ENCODE measurements at regions not wholly inside any gene's neighbourhood (a gene's known extent, or its start where the extent isn't known, plus 50 kb on each side); places are given as distances from the start of the nearest gene placed in this dataset.
A peak's percentile ranks its signal among the peaks of the same experiment; 100 is the strongest.
"Not testable (repeated sequence)": the region's sequence is repeated elsewhere in the genome, so short reads cannot be mapped to it uniquely, and the experiment has no call there.

DNA sequence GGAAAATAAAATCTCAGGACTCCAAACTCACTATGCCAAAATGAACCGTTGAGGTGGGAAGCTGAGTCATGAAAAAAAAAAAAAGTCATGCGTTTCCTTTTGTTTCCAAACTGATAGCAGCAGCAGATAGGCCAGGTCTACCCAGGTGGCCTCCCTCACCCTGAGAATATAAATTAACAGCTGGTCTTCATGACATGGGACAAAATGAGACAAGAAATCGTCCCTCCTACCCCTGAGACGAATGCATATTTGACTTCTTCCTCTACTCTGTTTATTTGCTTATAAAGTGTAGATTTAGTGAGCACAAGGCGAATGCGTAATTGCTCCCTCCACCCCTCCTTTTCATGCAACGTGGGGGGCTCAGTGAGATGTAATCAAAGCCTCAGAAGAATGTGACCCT, 204.3 kb downstream of the TMEM121 start:
- H3K27ac Mint-ChIP-seq; CTCF ChIA-PET; H3K27me3 Mint-ChIP-seq (ENCODE audit: low read depth); POLR2A ChIA-PET; H3K9me3 Mint-ChIP-seq (ENCODE audit: insufficient read depth); DNase-seq; H3K4me1 Mint-ChIP-seq (ENCODE audit: low read depth); H3K36me3 Mint-ChIP-seq (ENCODE audit: low read depth); ATAC-seq; H3K4me3 Mint-ChIP-seq: not testable (repeated sequence)

GRCh38 chr14:105731221-105731985, 205.0 kb downstream of the TMEM121 start:
- ATAC-seq; H3K27ac Mint-ChIP-seq; H3K36me3 Mint-ChIP-seq (ENCODE audit: low read depth); DNase-seq; H3K4me3 Mint-ChIP-seq; POLR2A ChIA-PET; CTCF ChIA-PET; H3K9me3 Mint-ChIP-seq (ENCODE audit: insufficient read depth); H3K27me3 Mint-ChIP-seq (ENCODE audit: low read depth); H3K4me1 Mint-ChIP-seq (ENCODE audit: low read depth): not testable (repeated sequence)

DNA sequence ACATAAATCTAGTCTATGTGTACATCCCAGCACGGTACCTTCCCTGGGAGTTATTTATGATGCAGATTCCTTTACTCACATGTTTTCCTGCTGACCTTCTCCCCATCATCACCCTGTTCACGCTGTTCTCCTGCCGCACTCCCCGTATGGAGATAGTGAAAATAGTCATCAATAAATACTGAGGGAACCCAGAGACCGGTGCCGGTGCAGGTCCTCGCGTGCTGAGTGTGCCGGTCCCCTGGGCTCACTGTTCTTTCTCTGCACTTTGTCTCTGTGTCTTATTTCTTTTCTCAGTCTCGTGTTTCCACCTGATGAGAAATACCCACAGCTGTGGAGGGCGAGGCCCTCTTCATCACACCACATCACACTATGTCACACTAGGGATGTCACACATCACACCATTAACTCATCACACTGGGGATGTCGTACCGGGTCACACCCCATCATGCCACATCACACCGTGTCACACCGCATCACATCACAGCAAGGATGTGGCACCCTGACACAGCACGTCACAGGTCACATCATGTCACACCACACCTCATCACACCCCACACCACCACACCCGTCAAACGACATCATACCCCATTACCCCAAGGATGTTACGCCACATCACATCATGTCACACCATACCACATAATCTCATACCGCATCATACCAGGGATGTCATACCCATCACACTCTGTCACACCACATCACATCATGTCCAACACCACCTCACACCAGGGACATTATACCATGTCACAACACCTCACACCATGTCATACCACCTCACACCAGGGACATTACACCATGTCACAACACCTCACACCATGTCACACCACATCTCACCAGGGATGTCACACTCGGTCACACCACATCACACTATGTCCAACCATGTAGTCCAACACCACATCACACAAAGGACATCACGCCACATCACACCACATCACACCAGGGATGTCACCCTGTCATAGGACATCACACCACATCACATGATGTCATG, 207.0 kb downstream of the TMEM121 start:
- H3K27ac Mint-ChIP-seq = peak overlapping the region; percentile 3
- DNase-seq (no peak), ATAC-seq (no peak)
- H3K4me1 Mint-ChIP-seq (ENCODE audit: low read depth) = no peaks in the 10 kb centered on the region
- no peaks in the 10 kb centered on the region for H3K9me3 Mint-ChIP-seq (ENCODE audit: insufficient read depth)
- no peak overlapping the region for H3K4me3 Mint-ChIP-seq
- ChIA-PET CTCF (no interaction called here), POLR2A (no interaction called here)
- H3K27me3 Mint-ChIP-seq (ENCODE audit: low read depth) = peaks cover 3% of the 10 kb centered on the region
- no peaks in the 10 kb centered on the region for H3K36me3 Mint-ChIP-seq (ENCODE audit: low read depth)

GRCh38 chr14:105734241-105734640, 207.9 kb downstream of the TMEM121 start:
- POLR2A ChIA-PET; H3K4me3 Mint-ChIP-seq; H3K27ac Mint-ChIP-seq; ATAC-seq; H3K27me3 Mint-ChIP-seq (ENCODE audit: low read depth); H3K4me1 Mint-ChIP-seq (ENCODE audit: low read depth); DNase-seq; CTCF ChIA-PET; H3K9me3 Mint-ChIP-seq (ENCODE audit: insufficient read depth); H3K36me3 Mint-ChIP-seq (ENCODE audit: low read depth): not testable (repeated sequence)

GRCh38 chr14:105736331-105736730, 209.9 kb downstream of the TMEM121 start:
- CTCF ChIA-PET = not testable (repeated sequence)

GRCh38 chr14:105737504-105738246, 211.3 kb downstream of the TMEM121 start:
- ChIA-PET POLR2A (no interaction called here), CTCF (no interaction called here)
- no peaks in the 10 kb centered on the region for H3K4me1 Mint-ChIP-seq (ENCODE audit: low read depth)
- no peak overlapping the region for H3K27ac Mint-ChIP-seq
- no peaks in the 10 kb centered on the region for H3K9me3 Mint-ChIP-seq (ENCODE audit: insufficient read depth)
- H3K4me3 Mint-ChIP-seq = no peak overlapping the region
- H3K36me3 Mint-ChIP-seq (ENCODE audit: low read depth) = no peaks in the 10 kb centered on the region
- no peaks in the 10 kb centered on the region for H3K27me3 Mint-ChIP-seq (ENCODE audit: low read depth)
- DNase-seq (no peak), ATAC-seq (no peak)

More at GRCh38 chr14:105736331-105736730, 209.9 kb downstream of the TMEM121 start:
- H3K4me1 Mint-ChIP-seq (ENCODE audit: low read depth); H3K27me3 Mint-ChIP-seq (ENCODE audit: low read depth); H3K4me3 Mint-ChIP-seq; ATAC-seq; H3K36me3 Mint-ChIP-seq (ENCODE audit: low read depth); POLR2A ChIA-PET; H3K27ac Mint-ChIP-seq; H3K9me3 Mint-ChIP-seq (ENCODE audit: insufficient read depth); DNase-seq: not testable (repeated sequence)

GRCh38 chr14:105738638-105739037, 212.3 kb downstream of the TMEM121 start:
- no peak overlapping the region for H3K4me3 Mint-ChIP-seq
- H3K27ac Mint-ChIP-seq = no peak overlapping the region
- H3K9me3 Mint-ChIP-seq (ENCODE audit: insufficient read depth) = no peaks in the 10 kb centered on the region
- ChIA-PET POLR2A (no interaction called here), CTCF (no interaction called here)
- ATAC-seq = no peak
- H3K36me3 Mint-ChIP-seq (ENCODE audit: low read depth) = no peaks in the 10 kb centered on the region
- H3K27me3 Mint-ChIP-seq (ENCODE audit: low read depth) = no peaks in the 10 kb centered on the region
- DNase-seq = no peak
- H3K4me1 Mint-ChIP-seq (ENCODE audit: low read depth) = no peaks in the 10 kb centered on the region

GRCh38 chr14:105739331-105740102, 213.1 kb downstream of the TMEM121 start:
- H3K36me3 Mint-ChIP-seq (ENCODE audit: low read depth) = no peaks in the 10 kb centered on the region
- H3K27ac Mint-ChIP-seq = no peak overlapping the region
- ChIA-PET CTCF (no interaction called here), POLR2A (no interaction called here)
- no peak for DNase-seq
- H3K27me3 Mint-ChIP-seq (ENCODE audit: low read depth) = no peaks in the 10 kb centered on the region
- no peak overlapping the region for H3K4me3 Mint-ChIP-seq
- H3K4me1 Mint-ChIP-seq (ENCODE audit: low read depth) = no peaks in the 10 kb centered on the region
- H3K9me3 Mint-ChIP-seq (ENCODE audit: insufficient read depth) = no peaks in the 10 kb centered on the region
- ATAC-seq = no peak

DNA sequence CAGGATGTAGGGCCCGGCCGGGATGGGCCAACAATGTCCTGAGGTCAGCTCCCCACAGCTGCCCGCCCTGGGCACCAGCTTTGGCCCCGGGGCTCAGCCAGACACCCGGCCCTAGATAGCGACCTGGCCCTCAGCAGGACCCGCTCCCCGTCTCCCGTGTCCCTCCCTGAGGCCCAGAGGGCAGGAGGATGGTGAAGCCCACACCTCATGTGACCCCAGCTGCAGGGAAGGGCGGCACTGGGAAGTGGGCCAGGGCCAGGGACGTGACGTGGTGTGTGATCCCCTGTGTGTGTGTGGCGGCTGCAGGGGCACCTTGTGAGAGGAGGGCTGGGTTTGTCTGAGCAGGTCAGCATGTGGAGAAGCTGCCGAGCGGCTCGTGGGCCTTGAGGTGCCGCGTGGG, 213.9 kb downstream of the TMEM121 start:
- POLR2A ChIA-PET; H3K27ac Mint-ChIP-seq; H3K4me3 Mint-ChIP-seq; H3K27me3 Mint-ChIP-seq (ENCODE audit: low read depth); H3K36me3 Mint-ChIP-seq (ENCODE audit: low read depth); H3K4me1 Mint-ChIP-seq (ENCODE audit: low read depth); DNase-seq; ATAC-seq; H3K9me3 Mint-ChIP-seq (ENCODE audit: insufficient read depth); CTCF ChIA-PET: not testable (repeated sequence)

DNA sequence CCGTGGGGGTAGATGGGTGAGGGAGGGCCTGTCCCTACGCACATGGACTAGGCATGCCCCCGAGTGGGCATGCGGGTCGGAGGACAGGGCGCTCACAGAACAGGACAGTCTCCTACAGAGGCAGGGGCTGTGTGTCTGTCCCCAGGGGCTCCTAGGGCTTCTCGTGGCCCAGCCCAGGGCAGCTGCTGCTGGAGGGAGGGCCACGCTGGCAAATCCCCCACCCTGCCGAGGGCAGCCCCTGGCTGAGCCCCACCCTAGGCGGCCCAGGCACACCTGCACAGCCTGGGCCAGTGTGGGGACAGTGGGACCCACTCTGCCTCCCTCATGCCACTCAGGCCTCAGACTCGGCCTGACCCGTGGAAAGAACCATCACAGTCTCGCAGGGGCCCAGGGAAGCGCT, 214.6 kb downstream of the TMEM121 start:
- DNase-seq; H3K4me3 Mint-ChIP-seq; POLR2A ChIA-PET; ATAC-seq; H3K4me1 Mint-ChIP-seq (ENCODE audit: low read depth); H3K36me3 Mint-ChIP-seq (ENCODE audit: low read depth); H3K9me3 Mint-ChIP-seq (ENCODE audit: insufficient read depth); H3K27me3 Mint-ChIP-seq (ENCODE audit: low read depth); H3K27ac Mint-ChIP-seq; CTCF ChIA-PET: not testable (repeated sequence)

DNA sequence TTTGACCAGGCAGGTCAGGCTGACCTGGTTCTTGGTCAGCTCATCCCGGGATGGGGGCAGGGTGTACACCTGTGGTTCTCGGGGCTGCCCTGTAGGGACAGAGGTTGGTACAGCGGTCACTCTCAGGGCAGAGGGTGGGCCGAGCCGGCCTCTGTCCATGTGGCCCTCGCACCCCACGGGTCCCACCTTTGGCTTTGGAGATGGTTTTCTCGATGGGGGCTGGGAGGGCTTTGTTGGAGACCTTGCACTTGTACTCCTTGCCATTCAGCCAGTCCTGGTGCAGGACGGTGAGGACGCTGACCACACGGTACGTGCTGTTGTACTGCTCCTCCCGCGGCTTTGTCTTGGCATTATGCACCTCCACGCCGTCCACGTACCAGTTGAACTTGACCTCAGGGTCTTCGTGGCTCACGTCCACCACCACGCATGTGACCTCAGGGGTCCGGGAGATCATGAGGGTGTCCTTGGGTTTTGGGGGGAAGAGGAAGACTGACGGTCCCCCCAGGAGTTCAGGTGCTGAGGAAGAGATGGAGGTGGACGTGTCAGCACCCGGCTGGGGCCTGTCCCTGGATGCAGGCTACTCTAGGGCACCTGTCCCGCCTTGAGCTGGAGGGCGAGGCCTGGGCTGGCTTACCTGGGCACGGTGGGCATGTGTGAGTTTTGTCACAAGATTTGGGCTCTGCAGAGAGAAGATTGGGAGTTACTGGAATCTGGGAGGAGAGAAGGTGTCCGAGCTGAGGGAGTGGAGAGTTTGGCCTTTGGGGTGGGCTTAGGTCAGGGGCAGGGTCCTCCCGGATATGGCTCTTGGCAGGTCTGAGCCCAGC, 215.5 kb downstream of the TMEM121 start:
- H3K4me3 Mint-ChIP-seq; POLR2A ChIA-PET; DNase-seq; ATAC-seq; H3K9me3 Mint-ChIP-seq (ENCODE audit: insufficient read depth); CTCF ChIA-PET; H3K36me3 Mint-ChIP-seq (ENCODE audit: low read depth); H3K4me1 Mint-ChIP-seq (ENCODE audit: low read depth); H3K27me3 Mint-ChIP-seq (ENCODE audit: low read depth): not testable (repeated sequence)
- H3K27ac Mint-ChIP-seq = peak overlapping the region; percentile 61

All from activated CD8-positive, alpha-beta T cell treated with anti-CD3 and anti-CD28 coated beads, Interleukin-2, amount 10 ng/mL, durations not matched to agents 7 days and 5 days (primary cell).